Activated naive CD4-positive, alpha-beta T cell treated with anti-CD3 and anti-CD28 coated beads for 36 hours (primary cell): ENCODE measurements at regions not wholly inside any gene's neighbourhood (a gene's known extent, or its start where the extent isn't known, plus 50 kb on each side); places are given as distances from the start of the nearest gene placed in this dataset.

ENCODE experiments used
- CTCF ChIA-PET: fragments of 350-600 bp; sonication (Branson Sonifier 250); formaldehyde crosslinking; loops from one replicate; lab custom pipeline; 2021; ENCODE audit warnings: antibody characterized with exemption; lab: Charles Lee
- DNase-seq: peaks from one replicate; pipeline ENCODE4 v3.0.0-alpha.2; 2020
- H3K27ac Mint-ChIP-seq: one replicate; pipeline ENCODE4 v1.8.0; 2021; ENCODE audit warnings: mild to moderate bottlenecking, mixed read lengths
- H3K27me3 Mint-ChIP-seq: one replicate; pipeline ENCODE4 v1.8.0; 2021; ENCODE audit warnings: low read depth, mixed read lengths
- H3K36me3 Mint-ChIP-seq: one replicate; pipeline ENCODE4 v1.8.0; 2021; ENCODE audit warnings: low read depth, mixed read lengths
- H3K4me1 Mint-ChIP-seq: one replicate; pipeline ENCODE4 v1.8.0; 2021; ENCODE audit warnings: low read depth, mixed read lengths
- H3K4me3 Mint-ChIP-seq: one replicate; pipeline ENCODE4 v1.8.0; 2021; ENCODE audit warnings: mild to moderate bottlenecking, moderate library complexity, mixed read lengths
- H3K9me3 Mint-ChIP-seq: one replicate; pipeline ENCODE4 v1.8.0; 2021; ENCODE audit warnings: mixed read lengths
- intact Hi-C: fragments of 100-400 bp; cut with micrococcal nuclease; formaldehyde crosslinking; loops from one replicate; pipeline ENCODE4 v1.15.1; 2023

- DNase-seq, result no peak
- Mint-ChIP-seq H3K27ac (no peak overlapping the region), H3K4me3 (no peak overlapping the region), H3K36me3 (no peaks in the 10 kb centered on the region), H3K9me3 (peaks cover 6% of the 10 kb centered on the region), H3K27me3 (no peaks in the 10 kb centered on the region), H3K4me1 (no peaks in the 10 kb centered on the region)
- CTCF ChIA-PET, result no interaction called here
- intact Hi-C loops, result no loop called here
These were observed 284.1 kb downstream of the ZBBX start for GRCh38 chr3:167095976-167096375.

- no peaks in the 10 kb centered on the region for H3K36me3 Mint-ChIP-seq
- H3K4me1 Mint-ChIP-seq, result no peaks in the 10 kb centered on the region
- H3K27ac Mint-ChIP-seq, result no peak overlapping the region
- H3K9me3 Mint-ChIP-seq, result peaks cover 4% of the 10 kb centered on the region
- H3K4me3 Mint-ChIP-seq, result no peak overlapping the region
- intact Hi-C loops, result no loop called here
- DNase-seq, result no peak
- CTCF ChIA-PET, result no interaction called here
- no peaks in the 10 kb centered on the region for H3K27me3 Mint-ChIP-seq
These were observed 285.5 kb downstream of the ZBBX start for GRCh38 chr3:167094632-167095031.

- CTCF ChIA-PET, result no interaction called here
- Mint-ChIP-seq H3K4me1 (no peaks in the 10 kb centered on the region), H3K9me3 (peaks cover 4% of the 10 kb centered on the region), H3K4me3 (no peak overlapping the region), H3K27ac (no peak overlapping the region), H3K36me3 (no peaks in the 10 kb centered on the region), H3K27me3 (no peaks in the 10 kb centered on the region)
- no peak for DNase-seq
- intact Hi-C loops, result no loop called here
These were observed 288.9 kb downstream of the ZBBX start for GRCh38 chr3:167091226-167091625.

GRCh38 chr3:167084545-167084944 lies 295.6 kb downstream of the ZBBX start:
- intact Hi-C loops, result no loop called here
- Mint-ChIP-seq H3K36me3 (no peaks in the 10 kb centered on the region), H3K9me3 (peaks cover 2% of the 10 kb centered on the region), H3K27me3 (no peaks in the 10 kb centered on the region), H3K4me1 (no peaks in the 10 kb centered on the region), H3K4me3 (no peak overlapping the region), H3K27ac (no peak overlapping the region)
- CTCF ChIA-PET, result no interaction called here
- no peak for DNase-seq

GRCh38 chr3:167078070-167078622 lies 302.0 kb downstream of the ZBBX start:
- no peaks in the 10 kb centered on the region for H3K27me3 Mint-ChIP-seq
- H3K36me3 Mint-ChIP-seq, result no peaks in the 10 kb centered on the region
- H3K9me3 Mint-ChIP-seq, result peaks cover 2% of the 10 kb centered on the region
- CTCF ChIA-PET, result no interaction called here
- H3K4me1 Mint-ChIP-seq, result no peaks in the 10 kb centered on the region
- intact Hi-C loops, result no loop called here
- no peak for DNase-seq
- no peak overlapping the region for H3K27ac Mint-ChIP-seq
- H3K4me3 Mint-ChIP-seq, result no peak overlapping the region

GRCh38 chr3:167067787-167068161 lies 312.3 kb downstream of the ZBBX start:
- no peak overlapping the region for H3K27ac Mint-ChIP-seq
- CTCF ChIA-PET, result no interaction called here

GRCh38 chr3:167066977-167067786 lies 312.9 kb downstream of the ZBBX start:
- no peaks in the 10 kb centered on the region for H3K4me1 Mint-ChIP-seq
- H3K4me3 Mint-ChIP-seq, result no peak overlapping the region
- H3K27ac Mint-ChIP-seq, result no peak overlapping the region
- intact Hi-C loops, result no loop called here
- CTCF ChIA-PET, result no interaction called here
- H3K9me3 Mint-ChIP-seq, result no peaks in the 10 kb centered on the region
- H3K27me3 Mint-ChIP-seq, result no peaks in the 10 kb centered on the region
- H3K36me3 Mint-ChIP-seq, result no peaks in the 10 kb centered on the region
- no peak for DNase-seq

More at GRCh38 chr3:167067787-167068161, 312.3 kb downstream of the ZBBX start:
- H3K9me3 Mint-ChIP-seq, result no peaks in the 10 kb centered on the region
- H3K27me3 Mint-ChIP-seq, result no peaks in the 10 kb centered on the region
- H3K4me1 Mint-ChIP-seq, result no peaks in the 10 kb centered on the region
- no peak for DNase-seq
- intact Hi-C loops, result no loop called here
- no peaks in the 10 kb centered on the region for H3K36me3 Mint-ChIP-seq
- no peak overlapping the region for H3K4me3 Mint-ChIP-seq

- Mint-ChIP-seq H3K27me3 (no peaks in the 10 kb centered on the region), H3K9me3 (peaks cover 4% of the 10 kb centered on the region), H3K4me3 (no peak overlapping the region), H3K36me3 (no peaks in the 10 kb centered on the region), H3K27ac (no peak overlapping the region), H3K4me1 (no peaks in the 10 kb centered on the region)
- intact Hi-C loops, result no loop called here
- DNase-seq, result no peak
- CTCF ChIA-PET, result interaction anchor here (0.6 kb wide), 1 partner anchor 19 kb away, joined by 3 read pairs; no protein-coding TSS in a partner anchor
These were observed 322.5 kb downstream of the ZBBX start for GRCh38 chr3:167057581-167057980.

- no peak for DNase-seq
- no peaks in the 10 kb centered on the region for H3K27me3 Mint-ChIP-seq
- H3K9me3 Mint-ChIP-seq, result peaks cover 5% of the 10 kb centered on the region
- no peak overlapping the region for H3K27ac Mint-ChIP-seq
- CTCF ChIA-PET, result no interaction called here
- H3K4me1 Mint-ChIP-seq, result no peaks in the 10 kb centered on the region
- H3K36me3 Mint-ChIP-seq, result no peaks in the 10 kb centered on the region
- intact Hi-C loops, result no loop called here
- no peak overlapping the region for H3K4me3 Mint-ChIP-seq
These were observed 325.2 kb downstream of the ZBBX start for GRCh38 chr3:167054926-167055325.

- Mint-ChIP-seq H3K27me3 (no peaks in the 10 kb centered on the region), H3K27ac (no peak overlapping the region), H3K9me3 (peaks cover 3% of the 10 kb centered on the region), H3K36me3 (no peaks in the 10 kb centered on the region), H3K4me1 (no peaks in the 10 kb centered on the region), H3K4me3 (no peak overlapping the region)
- intact Hi-C loops, result no loop called here
- CTCF ChIA-PET, result no interaction called here
- DNase-seq, result no peak
These were observed 328.7 kb downstream of the ZBBX start for GRCh38 chr3:167051421-167051820.

- DNase-seq, result no peak
- Mint-ChIP-seq H3K27ac (no peak overlapping the region), H3K27me3 (no peaks in the 10 kb centered on the region), H3K4me1 (no peaks in the 10 kb centered on the region), H3K4me3 (no peak overlapping the region), H3K9me3 (no peaks in the 10 kb centered on the region), H3K36me3 (no peaks in the 10 kb centered on the region)
- intact Hi-C loops, result loop anchor here (5.0 kb wide), 1 partner anchor 1182 kb away; no protein-coding TSS in a partner anchor
- CTCF ChIA-PET, result no interaction called here
These were observed 346.2 kb downstream of the ZBBX start for GRCh38 chr3:167033866-167034265.

- CTCF ChIA-PET, result interaction anchor here (0.8 kb wide), 1 partner anchor 41 kb away, joined by 3 read pairs; no protein-coding TSS in a partner anchor
- H3K4me1 Mint-ChIP-seq, result no peaks in the 10 kb centered on the region
These were observed 347.7 kb downstream of the ZBBX start for GRCh38 chr3:167032267-167032876.

More at GRCh38 chr3:167032267-167032876, 347.7 kb downstream of the ZBBX start:
- H3K27ac Mint-ChIP-seq, result no peak overlapping the region
- no peak for DNase-seq
- H3K27me3 Mint-ChIP-seq, result no peaks in the 10 kb centered on the region
- H3K9me3 Mint-ChIP-seq, result no peaks in the 10 kb centered on the region
- intact Hi-C loops, result loop anchor here (5.0 kb wide), 1 partner anchor 1180 kb away; no protein-coding TSS in a partner anchor
- no peaks in the 10 kb centered on the region for H3K36me3 Mint-ChIP-seq
- H3K4me3 Mint-ChIP-seq, result no peak overlapping the region
